ENCODE measurements at regions not wholly inside any gene's neighbourhood (a gene's known extent, or its start where the extent isn't known, plus 50 kb on each side); places are given as distances from the start of the nearest gene placed in this dataset.

GRCh38 chr3:194189243-194189791 lies 53.4 kb downstream of the HES1 start:
- no peak for TF ChIP-seq FOXM1 (IDR thresholded peaks at IDR 0.05; ENCODE audit: borderline replicate concordance, low read depth)
- no peak for TF ChIP-seq TAF1 (IDR thresholded peaks at IDR 0.05; ENCODE audit: low read depth)
- TF ChIP-seq YY1 (IDR thresholded peaks at IDR 0.05; ENCODE audit: low read depth): no peak
- no peak for TF ChIP-seq REST (IDR thresholded peaks at IDR 0.05; ENCODE audit: low read depth)
- no peak for TF ChIP-seq CEBPB (IDR thresholded peaks at IDR 0.05)
- no peak for TF ChIP-seq ZBTB7A (IDR thresholded peaks at IDR 0.05; ENCODE audit: low read depth)
- no peak for TF ChIP-seq USF1 (IDR thresholded peaks at IDR 0.05)
- TF ChIP-seq NFIC (IDR thresholded peaks at IDR 0.05): no peak
- TF ChIP-seq TEAD4 (IDR thresholded peaks at IDR 0.05): no peak
- TF ChIP-seq MAX (IDR thresholded peaks at IDR 0.05): no peak
- no peak for TF ChIP-seq EP300 (IDR thresholded peaks at IDR 0.05; ENCODE audit: borderline replicate concordance)
- no peak for TF ChIP-seq RAD21 (IDR thresholded peaks at IDR 0.05; ENCODE audit: low read depth)
- no peak for TF ChIP-seq CREB1 (IDR thresholded peaks at IDR 0.05; ENCODE audit: low read depth)
- no peak for TF ChIP-seq EGR1 (IDR thresholded peaks at IDR 0.05)
- no peak for TF ChIP-seq TCF12 (IDR thresholded peaks at IDR 0.05; ENCODE audit: low read depth)

GRCh38 chr3:194194051-194194756 lies 58.3 kb downstream of the HES1 start:
- TF ChIP-seq REST (IDR thresholded peaks at IDR 0.05; ENCODE audit: low read depth) (no peak), TAF1 (IDR thresholded peaks at IDR 0.05; ENCODE audit: low read depth) (no peak), TEAD4 (IDR thresholded peaks at IDR 0.05) (no peak), NFIC (IDR thresholded peaks at IDR 0.05) (no peak), CEBPB (IDR thresholded peaks at IDR 0.05) (no peak), MAX (IDR thresholded peaks at IDR 0.05) (no peak), USF1 (IDR thresholded peaks at IDR 0.05) (no peak), RAD21 (IDR thresholded peaks at IDR 0.05; ENCODE audit: low read depth) (no peak), TCF12 (IDR thresholded peaks at IDR 0.05; ENCODE audit: low read depth) (no peak), ZBTB7A (IDR thresholded peaks at IDR 0.05; ENCODE audit: low read depth) (no peak), FOXM1 (IDR thresholded peaks at IDR 0.05; ENCODE audit: borderline replicate concordance, low read depth) (no peak), EP300 (IDR thresholded peaks at IDR 0.05; ENCODE audit: borderline replicate concordance) (no peak), CREB1 (IDR thresholded peaks at IDR 0.05; ENCODE audit: low read depth) (no peak), EGR1 (IDR thresholded peaks at IDR 0.05) (no peak), YY1 (IDR thresholded peaks at IDR 0.05; ENCODE audit: low read depth) (no peak)

GRCh38 chr3:194194757-194195085 lies 58.8 kb downstream of the HES1 start:
- TF ChIP-seq FOXM1 (IDR thresholded peaks at IDR 0.05; ENCODE audit: borderline replicate concordance, low read depth): no peak
- TF ChIP-seq REST (IDR thresholded peaks at IDR 0.05; ENCODE audit: low read depth): no peak
- no peak for TF ChIP-seq NFIC (IDR thresholded peaks at IDR 0.05)
- TF ChIP-seq CEBPB (IDR thresholded peaks at IDR 0.05): no peak
- TF ChIP-seq TCF12 (IDR thresholded peaks at IDR 0.05; ENCODE audit: low read depth): no peak
- TF ChIP-seq USF1 (IDR thresholded peaks at IDR 0.05): no peak
- TF ChIP-seq TAF1 (IDR thresholded peaks at IDR 0.05; ENCODE audit: low read depth): no peak
- no peak for TF ChIP-seq EP300 (IDR thresholded peaks at IDR 0.05; ENCODE audit: borderline replicate concordance)
- TF ChIP-seq MAX (IDR thresholded peaks at IDR 0.05): no peak
